ENCODE measurements at regions not wholly inside any gene's neighbourhood (a gene's known extent, or its start where the extent isn't known, plus 50 kb on each side); places are given as distances from the start of the nearest gene placed in this dataset.

DNA sequence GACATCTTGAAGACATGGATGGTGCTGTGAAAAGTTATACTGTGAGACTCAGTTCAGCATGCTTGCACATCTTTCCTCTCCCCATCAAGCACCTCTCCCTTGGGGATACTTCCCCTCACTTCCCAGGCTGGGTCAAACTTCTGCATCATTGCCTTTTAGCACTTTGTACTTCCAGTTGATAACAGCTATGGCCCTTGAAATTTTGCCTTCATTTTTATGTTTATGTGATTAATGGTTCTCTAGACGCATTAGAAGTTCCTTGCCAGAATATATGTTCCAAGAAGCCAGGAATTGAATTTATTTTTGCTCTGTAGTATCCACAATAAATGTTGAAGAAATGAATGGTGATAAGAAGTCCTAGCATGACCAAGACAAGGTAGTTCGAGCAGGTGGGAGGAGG is 120.9 kb upstream of the ST6GAL2 start:
- no peak for TF ChIP-seq SMC3 (conservative IDR thresholded peaks at IDR 0.05; ENCODE audit: poor library complexity)
- TF ChIP-seq, protein P1, sequence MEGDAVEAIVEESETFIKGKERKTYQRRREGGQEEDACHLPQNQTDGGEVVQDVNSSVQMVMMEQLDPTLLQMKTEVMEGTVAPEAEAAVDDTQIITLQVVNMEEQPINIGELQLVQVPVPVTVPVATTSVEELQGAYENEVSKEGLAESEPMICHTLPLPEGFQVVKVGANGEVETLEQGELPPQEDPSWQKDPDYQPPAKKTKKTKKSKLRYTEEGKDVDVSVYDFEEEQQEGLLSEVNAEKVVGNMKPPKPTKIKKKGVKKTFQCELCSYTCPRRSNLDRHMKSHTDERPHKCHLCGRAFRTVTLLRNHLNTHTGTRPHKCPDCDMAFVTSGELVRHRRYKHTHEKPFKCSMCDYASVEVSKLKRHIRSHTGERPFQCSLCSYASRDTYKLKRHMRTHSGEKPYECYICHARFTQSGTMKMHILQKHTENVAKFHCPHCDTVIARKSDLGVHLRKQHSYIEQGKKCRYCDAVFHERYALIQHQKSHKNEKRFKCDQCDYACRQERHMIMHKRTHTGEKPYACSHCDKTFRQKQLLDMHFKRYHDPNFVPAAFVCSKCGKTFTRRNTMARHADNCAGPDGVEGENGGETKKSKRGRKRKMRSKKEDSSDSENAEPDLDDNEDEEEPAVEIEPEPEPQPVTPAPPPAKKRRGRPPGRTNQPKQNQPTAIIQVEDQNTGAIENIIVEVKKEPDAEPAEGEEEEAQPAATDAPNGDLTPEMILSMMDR (IDR thresholded peaks at IDR 0.05; ENCODE audit: poor library complexity, severe bottlenecking) = no peak
- TF ChIP-seq RAD21 (conservative IDR thresholded peaks at IDR 0.05) = no peak
